ENCODE measurements at regions not wholly inside any gene's neighbourhood (a gene's known extent, or its start where the extent isn't known, plus 50 kb on each side); places are given as distances from the start of the nearest gene placed in this dataset.

- Histone ChIP-seq H3K4me1 (peaks cover 15% of the 10 kb centered on the region), H3K4me3 (no peak overlapping the region), H3K27ac (no peak overlapping the region), H3K27me3 (no peaks in the 10 kb centered on the region), H3K36me3 (replicated peaks in 1 of 2; ENCODE audit: insufficient read depth in 1 of 2, low read depth in 2 of 2) (no peaks in the 10 kb centered on the region), H3K9me3 (no peaks in the 10 kb centered on the region)
- TF ChIP-seq, protein P1, sequence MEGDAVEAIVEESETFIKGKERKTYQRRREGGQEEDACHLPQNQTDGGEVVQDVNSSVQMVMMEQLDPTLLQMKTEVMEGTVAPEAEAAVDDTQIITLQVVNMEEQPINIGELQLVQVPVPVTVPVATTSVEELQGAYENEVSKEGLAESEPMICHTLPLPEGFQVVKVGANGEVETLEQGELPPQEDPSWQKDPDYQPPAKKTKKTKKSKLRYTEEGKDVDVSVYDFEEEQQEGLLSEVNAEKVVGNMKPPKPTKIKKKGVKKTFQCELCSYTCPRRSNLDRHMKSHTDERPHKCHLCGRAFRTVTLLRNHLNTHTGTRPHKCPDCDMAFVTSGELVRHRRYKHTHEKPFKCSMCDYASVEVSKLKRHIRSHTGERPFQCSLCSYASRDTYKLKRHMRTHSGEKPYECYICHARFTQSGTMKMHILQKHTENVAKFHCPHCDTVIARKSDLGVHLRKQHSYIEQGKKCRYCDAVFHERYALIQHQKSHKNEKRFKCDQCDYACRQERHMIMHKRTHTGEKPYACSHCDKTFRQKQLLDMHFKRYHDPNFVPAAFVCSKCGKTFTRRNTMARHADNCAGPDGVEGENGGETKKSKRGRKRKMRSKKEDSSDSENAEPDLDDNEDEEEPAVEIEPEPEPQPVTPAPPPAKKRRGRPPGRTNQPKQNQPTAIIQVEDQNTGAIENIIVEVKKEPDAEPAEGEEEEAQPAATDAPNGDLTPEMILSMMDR (IDR thresholded peaks at IDR 0.05), result no peak
- TF ChIP-seq POLR2A (IDR thresholded peaks at IDR 0.05), result no peak
- intact Hi-C loops (cut with DNase I), result no loop called here
- ATAC-seq (no peak), DNase-seq (no peak)
- WGBS, 2 donors, result 46 to 50% methylated on average over 1 of the region's 1 CpG
Measured at GRCh38 chr12:45582536-45582935, 147.0 kb upstream of the ARID2 start.

- intact Hi-C loops (cut with DNase I), result no loop called here
- ATAC-seq (peak; percentile 58), DNase-seq (peak in 3 of 4 donors; percentile 5 to 15 (median 12))
Measured at GRCh38 chr12:45582986-45583659, 146.4 kb upstream of the ARID2 start.

DNA sequence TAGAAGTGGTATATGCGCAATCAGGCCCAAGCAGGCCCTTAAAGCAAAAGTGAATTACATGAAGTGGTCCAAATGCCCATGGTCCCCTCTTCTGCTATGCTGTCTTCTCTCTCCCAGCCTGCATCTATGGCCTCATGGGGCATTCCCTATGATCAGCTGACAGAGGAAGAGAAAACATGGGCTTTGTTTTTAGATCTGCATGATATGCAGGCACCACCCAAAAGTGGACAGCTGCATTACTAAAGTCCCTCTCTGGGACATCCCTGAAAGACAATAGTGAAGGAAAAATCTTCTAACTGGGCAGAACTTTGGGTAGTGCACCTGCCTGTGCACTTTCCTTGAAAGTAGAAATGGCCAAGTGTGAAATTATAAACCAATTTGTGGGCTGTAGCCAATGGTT lies 145.2 kb upstream of the ARID2 start:
- Histone ChIP-seq H3K4me3 (no peak overlapping the region), H3K36me3 (replicated peaks in 1 of 2; ENCODE audit: insufficient read depth in 1 of 2, low read depth in 2 of 2) (no peaks in the 10 kb centered on the region), H3K27ac (no peak overlapping the region), H3K9me3 (no peaks in the 10 kb centered on the region), H3K27me3 (no peaks in the 10 kb centered on the region), H3K4me1 (peaks cover 15% of the 10 kb centered on the region)
- intact Hi-C loops (cut with DNase I), result no loop called here
- 100% methylated on average over 1 of the region's 1 CpG for WGBS, 2 donors
- ATAC-seq, result no peak
- TF ChIP-seq POLR2A (IDR thresholded peaks at IDR 0.05), result no peak
- TF ChIP-seq, protein P1 (IDR thresholded peaks at IDR 0.05), result no peak
- no peak for DNase-seq

More at GRCh38 chr12:45582986-45583659, 146.4 kb upstream of the ARID2 start:
- Histone ChIP-seq H3K4me3 (no peak overlapping the region), H3K27ac (no peak overlapping the region), H3K9me3 (no peaks in the 10 kb centered on the region), H3K4me1 (peaks cover 15% of the 10 kb centered on the region), H3K27me3 (no peaks in the 10 kb centered on the region), H3K36me3 (replicated peaks in 1 of 2; ENCODE audit: insufficient read depth in 1 of 2, low read depth in 2 of 2) (no peaks in the 10 kb centered on the region)
- 35 to 37% methylated on average over 8 of the region's 8 CpGs for WGBS, 2 donors
- TF ChIP-seq POLR2A (IDR thresholded peaks at IDR 0.05), result no peak
- TF ChIP-seq, protein P1 (IDR thresholded peaks at IDR 0.05), result no peak

DNA sequence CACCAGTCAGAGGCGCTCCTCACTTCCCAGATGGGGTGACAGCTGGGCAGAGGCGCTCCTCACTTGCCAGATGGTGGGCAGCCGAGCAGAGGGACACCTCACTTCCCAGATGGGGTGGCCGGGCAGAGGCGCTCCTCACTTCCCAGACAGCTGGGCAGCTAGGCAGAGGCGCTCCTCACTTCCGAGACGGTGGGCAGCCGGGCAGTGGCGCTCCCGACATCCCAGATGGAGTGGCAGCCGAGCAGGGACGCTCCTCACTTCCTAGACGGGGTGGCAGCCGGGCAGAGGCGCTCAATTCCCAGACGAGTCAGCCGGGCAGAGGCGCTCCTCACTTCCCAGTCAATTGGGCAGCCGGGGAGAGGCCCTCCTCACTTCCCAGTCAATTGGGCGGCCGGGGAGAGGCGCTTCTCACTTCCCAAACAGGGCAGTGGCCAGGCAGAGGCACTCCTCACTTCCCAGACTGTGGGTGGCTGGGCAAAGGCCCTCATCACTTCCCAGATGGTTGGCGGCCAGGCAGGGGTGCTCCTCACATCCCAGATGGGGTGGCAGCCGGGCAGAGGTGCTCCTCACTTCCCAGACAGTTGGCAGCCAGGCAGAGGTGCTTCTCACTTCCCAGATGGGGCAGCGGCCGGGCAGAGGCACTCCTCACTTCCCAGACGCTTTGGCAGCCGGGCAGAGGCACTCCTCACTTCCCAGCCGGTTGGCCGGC lies 143.8 kb upstream of the ARID2 start:
- H3K9me3 ChIP-seq, result no peaks in the 10 kb centered on the region
- peaks cover 15% of the 10 kb centered on the region for H3K4me1 ChIP-seq
- no peak overlapping the region for H3K27ac ChIP-seq
- no peak overlapping the region for H3K4me3 ChIP-seq
- ATAC-seq (no peak), DNase-seq (no peak)
- intact Hi-C loops (cut with DNase I), result no loop called here
- H3K36me3 ChIP-seq (replicated peaks in 1 of 2; ENCODE audit: insufficient read depth in 1 of 2, low read depth in 2 of 2), result no peaks in the 10 kb centered on the region
- WGBS, 2 donors, result 95 to 100% methylated on average over 4 to 31 of the region's 31 CpGs
- H3K27me3 ChIP-seq, result no peaks in the 10 kb centered on the region
- TF ChIP-seq POLR2A (IDR thresholded peaks at IDR 0.05), result no peak
- TF ChIP-seq, protein P1 (IDR thresholded peaks at IDR 0.05), result no peak
